ENCODE measurements at regions not wholly inside any gene's neighbourhood (a gene's known extent, or its start where the extent isn't known, plus 50 kb on each side); places are given as distances from the start of the nearest gene placed in this dataset.

DNA sequence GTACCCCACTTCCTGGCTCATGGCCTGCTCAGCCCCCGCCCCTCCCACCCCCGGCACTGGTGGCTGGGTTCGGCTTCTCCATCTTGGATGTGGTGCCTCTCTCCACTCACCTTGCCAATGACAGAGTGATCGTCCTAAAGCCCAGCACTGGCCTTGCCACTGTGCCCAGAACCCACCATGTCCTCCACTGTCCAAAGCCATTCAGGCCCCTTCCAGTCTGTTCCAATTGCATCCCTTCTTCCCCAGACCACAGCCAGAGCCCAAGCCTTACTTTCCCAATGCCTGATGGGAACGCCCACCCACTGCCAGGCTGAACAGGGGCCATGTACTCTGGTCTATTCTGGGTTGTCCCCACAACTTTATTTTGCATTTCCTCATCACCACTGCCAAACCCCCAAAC is 625.8 kb upstream of the B3GAT1 start:
- no peak for TF ChIP-seq POLR2A (IDR thresholded peaks at IDR 0.05; ENCODE audit: low read length)
- no peak for TF ChIP-seq GATA1 (IDR thresholded peaks at IDR 0.05; ENCODE audit: low read depth, low read length)
